Keratinocyte (primary cell): ENCODE measurements at regions not wholly inside any gene's neighbourhood (a gene's known extent, or its start where the extent isn't known, plus 50 kb on each side); places are given as distances from the start of the nearest gene placed in this dataset.

Experiments used
- EZH2 ChIP-seq: IDR thresholded peaks from one replicate; pipeline ENCODE4 v1.6.1; 2012; ENCODE audit warnings: inconsistent platforms, mild to moderate bottlenecking, low read length, moderate library complexity
- TF ChIP-seq, protein P1 (sequence below), 3 experiments: IDR thresholded peaks in 1 of 3; conservative IDR thresholded peaks in 1 of 3; optimal IDR thresholded peaks in 1 of 3; 2 replicates in 2 of 3; 3 replicates in 1 of 3; pipeline versions ENCODE3 to v1.5.1; 2011; ENCODE audit warnings: low read length in 3 of 3, mild to moderate bottlenecking in 3 of 3, moderate library complexity in 2 of 3, control low read depth in 1 of 3, inconsistent platforms in 1 of 3; ENCODE audit not compliant: insufficient read depth in 2 of 3; ENCODE audit errors: extremely low read depth in 1 of 3

DNA sequence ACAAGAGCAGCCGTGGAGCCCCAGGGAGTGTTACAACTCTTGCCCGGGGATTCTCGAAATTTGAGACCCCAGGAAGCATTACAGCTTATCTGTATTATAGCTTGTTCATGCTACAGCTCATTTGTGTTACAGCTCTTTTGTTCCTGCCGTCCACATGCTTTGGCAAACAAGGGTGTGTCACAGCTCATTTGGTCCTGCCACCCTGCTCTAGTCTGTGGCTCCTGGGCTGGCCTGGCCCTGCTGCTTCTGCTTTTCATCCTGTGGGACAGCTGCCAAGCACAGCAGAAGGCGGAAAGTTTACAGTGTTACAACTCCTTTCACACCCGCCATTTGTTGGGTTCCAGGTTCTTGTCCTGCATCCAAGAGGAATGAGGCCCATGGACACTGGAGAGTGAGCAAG is 685.0 kb downstream of the SLCO4C1 start:
- TF ChIP-seq, protein P1, sequence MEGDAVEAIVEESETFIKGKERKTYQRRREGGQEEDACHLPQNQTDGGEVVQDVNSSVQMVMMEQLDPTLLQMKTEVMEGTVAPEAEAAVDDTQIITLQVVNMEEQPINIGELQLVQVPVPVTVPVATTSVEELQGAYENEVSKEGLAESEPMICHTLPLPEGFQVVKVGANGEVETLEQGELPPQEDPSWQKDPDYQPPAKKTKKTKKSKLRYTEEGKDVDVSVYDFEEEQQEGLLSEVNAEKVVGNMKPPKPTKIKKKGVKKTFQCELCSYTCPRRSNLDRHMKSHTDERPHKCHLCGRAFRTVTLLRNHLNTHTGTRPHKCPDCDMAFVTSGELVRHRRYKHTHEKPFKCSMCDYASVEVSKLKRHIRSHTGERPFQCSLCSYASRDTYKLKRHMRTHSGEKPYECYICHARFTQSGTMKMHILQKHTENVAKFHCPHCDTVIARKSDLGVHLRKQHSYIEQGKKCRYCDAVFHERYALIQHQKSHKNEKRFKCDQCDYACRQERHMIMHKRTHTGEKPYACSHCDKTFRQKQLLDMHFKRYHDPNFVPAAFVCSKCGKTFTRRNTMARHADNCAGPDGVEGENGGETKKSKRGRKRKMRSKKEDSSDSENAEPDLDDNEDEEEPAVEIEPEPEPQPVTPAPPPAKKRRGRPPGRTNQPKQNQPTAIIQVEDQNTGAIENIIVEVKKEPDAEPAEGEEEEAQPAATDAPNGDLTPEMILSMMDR (optimal IDR thresholded peaks at IDR 0.05 in 1 of 3, IDR thresholded peaks at IDR 0.05 in 1 of 3, conservative IDR thresholded peaks at IDR 0.05 in 1 of 3; ENCODE audit: extremely low read depth in 1 of 3, insufficient read depth in 2 of 3, low read length in 3 of 3), result no peak
- TF ChIP-seq EZH2, result no peak
